HepG2 (cell line): ENCODE measurements at regions not wholly inside any gene's neighbourhood (a gene's known extent, or its start where the extent isn't known, plus 50 kb on each side); places are given as distances from the start of the nearest gene placed in this dataset.

Experiments
- ATAC-seq: fragments of 200-7000 bp; cut with Tn5 transposase; 3 replicates; pipeline ENCODE4 v1.9.1; 2020; ENCODE audit warnings: mild to moderate bottlenecking, moderate library complexity
- BruUV-seq: library from RNA; stranded (reverse); fragments of 400-500 nt; replicated peaks from 2 replicates; lab custom pipeline; 2021; lab: Mats Ljungman, UMichigan
- CTCF ChIA-PET: fragments of 300-600 bp; formaldehyde crosslinking; extraction: SDS; loops from one replicate; lab custom pipeline; 2021; ENCODE audit warnings: low total read pairs, inconsistent platforms, low intra/inter-chr PET ratio; lab: Yijun Ruan, JAX
- POLR2A ChIA-PET: fragments of 350-600 bp; sonication (Branson Sonifier 250); formaldehyde crosslinking; loops from one replicate; lab custom pipeline; 2020; ENCODE audit warnings: antibody characterized with exemption, inconsistent platforms; lab: Yijun Ruan, JAX
- DNase-seq: peaks from one replicate; pipeline ENCODE4 v3.0.0-alpha.2; 2015; ENCODE audit warnings: low spot score
- FAIRE-seq: peaks from 3 replicates; lab custom pipeline; 2011; peaks lifted over from hg19 to GRCh38; lab: Jason Lieb, UNC
- H2AFZ ChIP-seq: one replicate; pipeline ENCODE4 v1.6.1; 2011; ENCODE audit warnings: low read length, inconsistent platforms
- H3K27ac ChIP-seq: fragments of 300-600 bp; 3 replicates; pipeline ENCODE4 v1.8.0; 2011; ENCODE audit warnings: mixed run types, mild to moderate bottlenecking, mixed read lengths, low read length, inconsistent platforms; ENCODE audit not compliant: insufficient read depth; ENCODE audit errors: extremely low read length
- H3K27me3 ChIP-seq, 2 experiments: fragments of 200-600 bp in 1 of 2; 2 replicates in 1 of 2; 3 replicates in 1 of 2; pipeline versions ENCODE4 v1.6.0 to v1.8.0; 2011; ENCODE audit warnings: low read length in 2 of 2, mild to moderate bottlenecking in 2 of 2, moderate library complexity in 2 of 2, inconsistent platforms in 1 of 2; ENCODE audit not compliant: insufficient read depth in 2 of 2, control insufficient read depth in 1 of 2
- H3K36me3 ChIP-seq, 2 experiments: fragments of 200-600 bp in 1 of 2; replicated peaks in 1 of 2; 2 replicates in 1 of 2; 3 replicates in 1 of 2; pipeline versions ENCODE4 v1.5.1 to v1.8.0; 2011; ENCODE audit warnings: low read length in 2 of 2, inconsistent platforms in 1 of 2; ENCODE audit not compliant: insufficient read depth in 2 of 2, control insufficient read depth in 1 of 2
- H3K4me1 ChIP-seq: 2 replicates; pipeline ENCODE4 v1.5.1; 2012; ENCODE audit warnings: low read length, inconsistent platforms; ENCODE audit not compliant: insufficient read depth
- H3K4me2 ChIP-seq: 2 replicates; pipeline ENCODE4 v1.6.0; 2011; ENCODE audit warnings: low read depth, low read length, inconsistent platforms
- H3K4me3 ChIP-seq, 3 experiments: fragments of 200-600 bp in 1 of 3; sonication (generic), shearing (Covaris generic) in 1 of 3; replicated peaks in 1 of 3; 2 replicates each; pipeline ENCODE4 v1.5.1; 2011 to 2016; ENCODE audit warnings: low read length in 3 of 3, inconsistent platforms in 2 of 3, low read depth in 2 of 3, mild to moderate bottlenecking in 2 of 3, control low read depth in 1 of 3, mixed read lengths in 1 of 3; ENCODE audit not compliant: insufficient read depth in 1 of 3
- H3K79me2 ChIP-seq: one replicate; pipeline ENCODE4 v1.6.1; 2011; ENCODE audit warnings: low read length, inconsistent platforms; ENCODE audit not compliant: insufficient read depth
- H3K9ac ChIP-seq: 2 replicates; pipeline ENCODE4 v1.6.0; 2011; ENCODE audit warnings: mild to moderate bottlenecking, low read depth, low read length, inconsistent platforms; ENCODE audit not compliant: insufficient read depth
- H3K9me3 ChIP-seq: 2 replicates; pipeline ENCODE4 v1.5.1; 2012; ENCODE audit warnings: mild to moderate bottlenecking, low read length
- H4K20me1 ChIP-seq: 2 replicates; pipeline ENCODE4 v1.6.0; 2011; ENCODE audit warnings: inconsistent platforms, mild to moderate bottlenecking, low read length, moderate library complexity; ENCODE audit not compliant: insufficient read depth
- HOXA3 ChIP-seq: sonication (generic); formaldehyde crosslinking; IDR thresholded peaks from 2 replicates; pipeline ENCODE4 v1.5.0; 2020; ENCODE audit warnings: missing genetic modification reagents
- KLF12 ChIP-seq: sonication (generic); formaldehyde crosslinking; IDR thresholded peaks from 2 replicates; pipeline ENCODE4 v1.4.0; 2020; ENCODE audit warnings: missing genetic modification reagents, borderline replicate concordance
- KLF13 ChIP-seq: sonication (generic); formaldehyde crosslinking; IDR thresholded peaks from 2 replicates; pipeline ENCODE4 v1.4.0; 2020; ENCODE audit warnings: mild to moderate bottlenecking, missing genetic modification reagents
- LCORL ChIP-seq, 2 experiments: fragments of 450-650 bp in 1 of 2; sonication (generic) in 1 of 2; formaldehyde crosslinking in 1 of 2; IDR thresholded peaks; 2 replicates each; pipeline versions ENCODE4 v1.5.0 to v1.6.1; 2017 to 2020; ENCODE audit warnings: antibody characterized with exemption in 1 of 2, missing genetic modification reagents in 1 of 2
- MBD4 ChIP-seq: IDR thresholded peaks from 2 replicates; pipeline ENCODE4 v1.6.1; 2012; ENCODE audit warnings: low read length, inconsistent platforms, borderline replicate concordance
- SMAD1 ChIP-seq: sonication (generic); formaldehyde crosslinking; IDR thresholded peaks from 2 replicates; pipeline ENCODE4 v1.4.0; 2020; ENCODE audit warnings: missing genetic modification reagents, low read depth, mild to moderate bottlenecking, borderline replicate concordance
- TOPORS ChIP-seq: sonication (generic); formaldehyde crosslinking; IDR thresholded peaks from 2 replicates; pipeline ENCODE4 v1.8.0; 2023; ENCODE audit warnings: mild to moderate bottlenecking, missing genetic modification reagents
- ZFP82 ChIP-seq: sonication (generic); formaldehyde crosslinking; IDR thresholded peaks from 2 replicates; pipeline ENCODE4 v1.5.1; 2020; ENCODE audit warnings: mild to moderate bottlenecking, missing genetic modification reagents, borderline replicate concordance
- ZNF83 ChIP-seq: sonication (generic); formaldehyde crosslinking; IDR thresholded peaks from 2 replicates; pipeline ENCODE4 v1.4.0; 2020; ENCODE audit warnings: missing genetic modification reagents, mild to moderate bottlenecking, borderline replicate concordance
- WGBS: methylation state at CpG from one replicate; pipeline ENCODE4 v1.1.6; 2017; ENCODE audit warnings: low lambda C conversion rate; 5-methylcytosine and 5-hydroxymethylcytosine counted together
- in situ Hi-C: cut with HindIII; loops from 2 replicates; pipeline ENCODE4 v1.10.0; 2017; ENCODE audit warnings: low pct_unique_long_range_greater_than_20kb; ENCODE audit not compliant: extremely low pct_ligation_motif_present
- intact Hi-C: fragments of 100-400 bp; cut with micrococcal nuclease; formaldehyde crosslinking; loops from one replicate; pipeline ENCODE4 v1.10.0; 2022; ENCODE audit not compliant: unreplicated experiment

DNA sequence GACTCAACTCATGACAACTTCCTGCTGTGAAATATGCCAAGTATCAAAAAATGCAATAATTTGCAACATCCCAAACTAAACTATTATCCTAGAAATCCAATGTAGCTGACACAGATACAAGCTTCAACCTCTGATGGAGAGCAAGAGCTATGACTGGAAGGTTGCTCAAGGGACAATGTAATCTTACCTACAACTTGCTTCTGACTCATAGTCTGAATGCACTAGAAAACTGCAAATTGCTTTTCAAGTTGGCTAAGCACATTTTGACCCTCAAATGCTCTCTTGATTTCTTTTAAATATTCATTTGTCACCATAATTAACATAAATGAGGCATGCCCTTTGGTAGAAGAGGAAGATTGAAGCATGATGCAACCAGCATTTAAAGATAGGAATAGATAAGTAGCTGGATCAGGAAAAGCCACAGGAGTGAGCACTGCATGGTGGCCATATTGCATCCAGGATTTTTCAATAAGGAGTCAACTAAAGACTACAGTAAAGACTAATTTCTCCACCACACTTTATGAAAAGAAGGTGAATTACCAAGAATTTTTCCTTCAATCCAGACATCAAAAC lies 630.8 kb upstream of the GBE1 start:
- no peak for TF ChIP-seq KLF13 (CRISPR knock-in tag)
- TF ChIP-seq TOPORS (CRISPR knock-in tag): no peak
- no peak for TF ChIP-seq HOXA3
- no peak for TF ChIP-seq LCORL (IDR thresholded peaks at IDR 0.05)
- TF ChIP-seq LCORL (CRISPR knock-in tag; IDR thresholded peaks at IDR 0.05): no peak
- no peak for TF ChIP-seq MBD4
- no peak overlapping the region for H3K27ac ChIP-seq
- no TSS peak for BruUV-seq
- H4K20me1 ChIP-seq: no peaks in the 10 kb centered on the region
- H3K27me3 ChIP-seq: no peaks in the 10 kb centered on the region
- H3K4me3 ChIP-seq: no peak overlapping the region
- ChIA-PET CTCF (no interaction called here), POLR2A (no interaction called here)
- H3K4me1 ChIP-seq: no peaks in the 10 kb centered on the region
- intact Hi-C loops (no loop called here), in situ Hi-C loops (no loop called here)
- no peak overlapping the region for H3K4me2 ChIP-seq
- no peaks in the 10 kb centered on the region for H3K36me3 ChIP-seq
- ATAC-seq (no peak), DNase-seq (no peak), FAIRE-seq (no peak)
- H2AFZ ChIP-seq: no peak overlapping the region
- H3K9me3 ChIP-seq: no peaks in the 10 kb centered on the region
- no peaks in the 10 kb centered on the region for H3K79me2 ChIP-seq
- no peak overlapping the region for H3K9ac ChIP-seq

DNA sequence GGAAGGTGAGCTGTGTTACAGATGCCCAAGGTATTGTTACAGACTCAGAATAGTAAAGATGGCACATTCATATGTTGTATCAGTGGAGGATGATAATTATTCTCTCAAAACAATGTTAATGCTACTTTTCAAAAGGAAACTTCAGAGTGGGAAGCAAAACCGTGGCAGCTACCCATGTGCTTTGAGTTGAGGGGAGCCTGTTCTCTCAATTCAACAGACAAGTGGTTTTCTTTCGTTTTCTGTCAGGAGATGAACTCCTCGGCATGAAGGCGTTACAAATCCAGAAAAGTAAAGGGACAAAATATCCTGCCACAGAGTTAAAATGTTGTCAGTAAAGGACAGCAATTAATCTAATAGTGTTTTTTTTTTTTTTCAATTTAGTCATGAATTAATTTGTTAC lies 629.4 kb upstream of the GBE1 start:
- H3K4me2 ChIP-seq: no peak overlapping the region
- BruUV-seq: no TSS peak
- no peak overlapping the region for H3K4me3 ChIP-seq
- H3K27me3 ChIP-seq: no peaks in the 10 kb centered on the region
- WGBS: 48% methylated on average over 4 of the region's 4 CpGs
- intact Hi-C loops: no loop called here
- TF ChIP-seq KLF12 (CRISPR knock-in tag) (no peak), ZFP82 (CRISPR knock-in tag) (no peak), SMAD1 (CRISPR knock-in tag) (no peak), ZNF83 (no peak)
- H3K36me3 ChIP-seq: no peaks in the 10 kb centered on the region
- no peak overlapping the region for H3K27ac ChIP-seq
- in situ Hi-C loops: no loop called here
- no peak for DNase-seq
- FAIRE-seq: no peak
- H2AFZ ChIP-seq: no peak overlapping the region
- H3K79me2 ChIP-seq: no peaks in the 10 kb centered on the region
- H4K20me1 ChIP-seq: no peaks in the 10 kb centered on the region
- CTCF ChIA-PET: no interaction called here
- no peaks in the 10 kb centered on the region for H3K4me1 ChIP-seq
- ATAC-seq: no peak
- POLR2A ChIA-PET: no interaction called here
- no peaks in the 10 kb centered on the region for H3K9me3 ChIP-seq
- H3K9ac ChIP-seq: no peak overlapping the region
